ENCODE measurements at regions not wholly inside any gene's neighbourhood (a gene's known extent, or its start where the extent isn't known, plus 50 kb on each side); places are given as distances from the start of the nearest gene placed in this dataset.

- TF ChIP-seq POLR2A (IDR thresholded peaks at IDR 0.05) (no peak), CTCF (IDR thresholded peaks at IDR 0.05) (no peak)
Measured at GRCh38 chr12:115760231-115760630, 517.3 kb downstream of the MED13L start.
